ENCODE measurements at regions not wholly inside any gene's neighbourhood (a gene's known extent, or its start where the extent isn't known, plus 50 kb on each side); places are given as distances from the start of the nearest gene placed in this dataset.

- H3K27me3 Mint-ChIP-seq (ENCODE audit: low read depth, unreplicated experiment), result no peaks in the 10 kb centered on the region
- H2AFZ ChIP-seq (ENCODE audit: low read depth, low read length), result no peak overlapping the region
- H3K27ac ChIP-seq (ENCODE audit: low read depth, low read length), result no peak overlapping the region
- H3K36me3 ChIP-seq (ENCODE audit: insufficient read depth, low read length), result no peaks in the 10 kb centered on the region
- no peaks in the 10 kb centered on the region for H3K27me3 ChIP-seq (ENCODE audit: insufficient read depth, low read length)
- no peak for DNase-seq (ENCODE audit: low read depth)
- no peak overlapping the region for H3K27ac Mint-ChIP-seq (ENCODE audit: unreplicated experiment)
- no peaks in the 10 kb centered on the region for H3K36me3 Mint-ChIP-seq (ENCODE audit: low read depth, unreplicated experiment)
- FAIRE-seq, result no peak
- H3K9me3 Mint-ChIP-seq (ENCODE audit: unreplicated experiment), result peaks cover 1% of the 10 kb centered on the region
- no peak overlapping the region for H3K4me3 ChIP-seq (ENCODE audit: insufficient read depth, low read depth, low read length)
- TF ChIP-seq, protein P1, sequence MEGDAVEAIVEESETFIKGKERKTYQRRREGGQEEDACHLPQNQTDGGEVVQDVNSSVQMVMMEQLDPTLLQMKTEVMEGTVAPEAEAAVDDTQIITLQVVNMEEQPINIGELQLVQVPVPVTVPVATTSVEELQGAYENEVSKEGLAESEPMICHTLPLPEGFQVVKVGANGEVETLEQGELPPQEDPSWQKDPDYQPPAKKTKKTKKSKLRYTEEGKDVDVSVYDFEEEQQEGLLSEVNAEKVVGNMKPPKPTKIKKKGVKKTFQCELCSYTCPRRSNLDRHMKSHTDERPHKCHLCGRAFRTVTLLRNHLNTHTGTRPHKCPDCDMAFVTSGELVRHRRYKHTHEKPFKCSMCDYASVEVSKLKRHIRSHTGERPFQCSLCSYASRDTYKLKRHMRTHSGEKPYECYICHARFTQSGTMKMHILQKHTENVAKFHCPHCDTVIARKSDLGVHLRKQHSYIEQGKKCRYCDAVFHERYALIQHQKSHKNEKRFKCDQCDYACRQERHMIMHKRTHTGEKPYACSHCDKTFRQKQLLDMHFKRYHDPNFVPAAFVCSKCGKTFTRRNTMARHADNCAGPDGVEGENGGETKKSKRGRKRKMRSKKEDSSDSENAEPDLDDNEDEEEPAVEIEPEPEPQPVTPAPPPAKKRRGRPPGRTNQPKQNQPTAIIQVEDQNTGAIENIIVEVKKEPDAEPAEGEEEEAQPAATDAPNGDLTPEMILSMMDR (IDR thresholded peaks at IDR 0.05; ENCODE audit: insufficient read depth, low read depth, low read length), result no peak
- TF ChIP-seq EZH2 (IDR thresholded peaks at IDR 0.05; ENCODE audit: insufficient read depth, low read length), result no peak
- no peak overlapping the region for H3K4me3 Mint-ChIP-seq (ENCODE audit: unreplicated experiment)
- H3K9me3 ChIP-seq (ENCODE audit: insufficient read depth, low read depth, low read length), result no peaks in the 10 kb centered on the region
- no peak overlapping the region for H3K9ac ChIP-seq (ENCODE audit: low read length)
- H3K4me2 ChIP-seq (ENCODE audit: low read length), result no peak overlapping the region
- no peaks in the 10 kb centered on the region for H3K79me2 ChIP-seq (ENCODE audit: insufficient read depth, low read length)
- H3K4me1 ChIP-seq (ENCODE audit: insufficient read depth, low read length), result no peaks in the 10 kb centered on the region
- H3K4me1 Mint-ChIP-seq (ENCODE audit: low read depth, unreplicated experiment), result no peaks in the 10 kb centered on the region
- H4K20me1 ChIP-seq (ENCODE audit: insufficient read depth, low read length), result no peaks in the 10 kb centered on the region
Observed at GRCh38 chrY:11293392-11293791, 1407.6 kb upstream of the USP9Y start.

DNA sequence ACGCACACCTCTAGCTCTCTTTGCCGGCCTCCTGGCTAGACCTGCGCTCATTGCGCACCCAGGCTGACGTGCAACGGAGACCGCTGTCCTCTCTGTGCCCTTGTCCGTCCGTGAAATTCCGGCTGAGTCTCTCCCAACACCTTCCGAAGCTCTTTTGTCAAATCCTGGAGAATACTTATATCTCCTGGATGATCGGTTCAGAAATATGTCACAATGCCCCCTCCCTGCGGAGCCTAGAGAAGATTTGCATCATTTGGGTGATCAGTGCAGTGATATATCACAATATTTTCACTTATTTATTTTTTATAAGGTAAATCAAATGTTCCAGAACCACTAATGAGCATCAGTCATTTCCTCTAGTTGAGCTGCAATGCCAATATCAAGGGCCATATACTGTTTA is 1366.9 kb upstream of the USP9Y start:
- no peak overlapping the region for H3K4me3 Mint-ChIP-seq (ENCODE audit: unreplicated experiment)
- H3K36me3 Mint-ChIP-seq (ENCODE audit: low read depth, unreplicated experiment), result no peaks in the 10 kb centered on the region
- H2AFZ ChIP-seq (ENCODE audit: low read depth, low read length), result no peak overlapping the region
- no peak for TF ChIP-seq EZH2 (IDR thresholded peaks at IDR 0.05; ENCODE audit: insufficient read depth, low read length)
- TF ChIP-seq, protein P1 (IDR thresholded peaks at IDR 0.05; ENCODE audit: insufficient read depth, low read depth, low read length), result no peak
- no peaks in the 10 kb centered on the region for H3K27me3 Mint-ChIP-seq (ENCODE audit: low read depth, unreplicated experiment)
- no peaks in the 10 kb centered on the region for H3K4me1 Mint-ChIP-seq (ENCODE audit: low read depth, unreplicated experiment)
- peak; percentile 2 for DNase-seq (ENCODE audit: low read depth)
- H3K79me2 ChIP-seq (ENCODE audit: insufficient read depth, low read length), result no peaks in the 10 kb centered on the region
- no peaks in the 10 kb centered on the region for H3K9me3 Mint-ChIP-seq (ENCODE audit: unreplicated experiment)
- H4K20me1 ChIP-seq (ENCODE audit: insufficient read depth, low read length), result no peaks in the 10 kb centered on the region
- H3K27ac ChIP-seq (ENCODE audit: low read depth, low read length), result no peak overlapping the region
- H3K9ac ChIP-seq (ENCODE audit: low read length), result no peak overlapping the region
- H3K4me3 ChIP-seq (ENCODE audit: insufficient read depth, low read depth, low read length), result no peak overlapping the region
- no peaks in the 10 kb centered on the region for H3K4me1 ChIP-seq (ENCODE audit: insufficient read depth, low read length)
- H3K27ac Mint-ChIP-seq (ENCODE audit: unreplicated experiment), result no peak overlapping the region
- no peaks in the 10 kb centered on the region for H3K27me3 ChIP-seq (ENCODE audit: insufficient read depth, low read length)
- H3K9me3 ChIP-seq (ENCODE audit: insufficient read depth, low read depth, low read length), result no peaks in the 10 kb centered on the region
- no peak overlapping the region for H3K4me2 ChIP-seq (ENCODE audit: low read length)
- H3K36me3 ChIP-seq (ENCODE audit: insufficient read depth, low read length), result no peaks in the 10 kb centered on the region
- no peak for FAIRE-seq

All from astrocyte (in vitro differentiated cells and primary cell).